EL (cell line): ENCODE measurements at regions not wholly inside any gene's neighbourhood (a gene's known extent, or its start where the extent isn't known, plus 50 kb on each side); places are given as distances from the start of the nearest gene placed in this dataset.

ENCODE experiments used
- DNase-seq: peaks from one replicate; pipeline ENCODE4 v3.0.0-alpha.2; 2016

DNA sequence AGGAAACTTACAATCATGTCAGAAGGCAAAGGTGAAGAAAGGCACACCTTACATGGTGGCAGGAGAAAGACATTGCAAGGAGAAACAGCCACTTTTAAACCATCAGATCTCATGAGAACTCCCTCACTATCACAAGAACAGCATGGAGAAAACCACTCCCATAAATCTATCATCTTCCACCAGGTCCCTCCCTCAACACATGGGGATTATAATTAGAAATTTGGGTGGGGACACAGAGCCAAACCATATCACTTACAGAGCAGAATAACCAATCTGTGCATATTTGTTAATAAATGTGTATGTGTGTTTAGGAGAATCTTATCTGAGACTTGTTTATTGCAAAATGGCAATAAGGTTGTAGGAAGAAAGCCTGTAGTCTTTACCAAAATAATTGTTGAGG is 205.2 kb upstream of the ANO3 start:
- no peak for DNase-seq

DNA sequence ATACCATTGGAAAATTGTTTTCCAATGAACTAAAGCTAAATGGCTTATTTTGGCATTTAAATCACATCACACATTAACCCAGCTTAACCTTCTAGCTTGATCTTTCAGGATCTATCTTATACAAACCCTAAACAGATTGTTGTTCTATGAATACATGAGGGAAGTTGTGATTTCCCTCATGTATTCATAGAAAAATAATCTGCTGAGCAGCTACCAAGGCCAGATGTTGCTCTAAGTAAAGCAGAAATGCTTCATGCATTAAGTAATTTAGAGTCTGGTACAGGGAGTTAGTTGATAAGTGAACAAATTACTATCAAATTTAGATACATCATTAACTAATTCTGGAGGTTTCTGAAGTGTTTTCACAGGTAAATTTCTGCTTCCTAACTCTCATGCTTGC is 204.6 kb upstream of the ANO3 start:
- DNase-seq = no peak

DNA sequence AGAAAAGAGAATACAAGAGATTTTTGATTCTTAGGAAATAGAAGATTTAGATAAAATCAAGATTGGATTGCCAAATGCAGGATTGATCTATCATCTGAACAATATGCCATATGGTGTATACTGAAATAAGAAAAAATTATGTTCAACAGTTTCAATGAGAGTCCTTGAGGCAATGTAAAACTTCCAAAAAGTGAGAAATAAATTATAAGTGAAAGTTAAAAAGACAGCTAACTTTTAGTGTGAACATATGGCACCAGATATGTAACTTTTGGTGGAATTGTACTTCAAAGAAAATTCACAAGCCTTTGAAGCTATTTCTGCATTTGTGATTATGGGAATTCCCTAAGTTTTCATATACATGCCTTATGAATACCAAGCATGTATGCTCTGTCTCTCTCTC is 200.5 kb upstream of the ANO3 start:
- DNase-seq = no peak

DNA sequence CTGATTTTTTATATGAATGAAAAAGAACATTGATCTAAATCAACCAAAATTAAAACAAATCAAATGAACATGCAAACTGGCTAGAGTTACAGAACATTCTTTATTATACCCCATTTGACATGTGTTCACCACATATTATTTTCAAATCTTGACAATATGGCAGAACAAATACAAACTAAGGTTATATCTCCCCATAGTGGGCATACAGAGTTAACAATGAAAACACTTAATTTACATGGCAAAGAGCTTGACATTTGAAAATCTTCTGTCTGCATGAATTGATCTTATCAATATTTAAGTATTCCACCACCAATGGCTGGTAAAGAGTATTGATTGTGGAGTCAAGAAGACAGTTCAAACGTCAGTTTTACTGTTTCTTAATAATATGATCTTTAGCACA is 197.9 kb upstream of the ANO3 start:
- no peak for DNase-seq

GRCh38 chr11:26134481-26135355 is 197.2 kb upstream of the ANO3 start:
- no peak for DNase-seq

DNA sequence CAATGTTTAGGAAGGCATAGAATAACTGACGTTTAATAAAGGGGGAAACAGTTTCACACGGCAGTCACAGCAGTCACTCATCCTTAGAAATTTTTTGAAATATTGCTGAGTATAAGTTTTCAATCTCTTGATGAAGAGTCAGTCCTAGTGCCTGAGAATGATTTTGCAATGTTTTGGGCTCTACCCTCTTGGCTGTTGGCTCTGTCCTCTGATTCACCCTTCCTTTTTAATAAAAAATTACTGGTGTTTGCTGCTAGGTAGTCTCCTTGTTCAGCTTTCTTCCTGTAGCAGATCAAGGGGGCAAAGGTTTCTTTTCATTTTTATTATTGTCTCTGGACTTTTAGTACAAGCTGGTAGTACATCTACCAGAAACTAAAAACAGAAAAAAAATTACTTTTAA is 194.3 kb upstream of the ANO3 start:
- DNase-seq = no peak

DNA sequence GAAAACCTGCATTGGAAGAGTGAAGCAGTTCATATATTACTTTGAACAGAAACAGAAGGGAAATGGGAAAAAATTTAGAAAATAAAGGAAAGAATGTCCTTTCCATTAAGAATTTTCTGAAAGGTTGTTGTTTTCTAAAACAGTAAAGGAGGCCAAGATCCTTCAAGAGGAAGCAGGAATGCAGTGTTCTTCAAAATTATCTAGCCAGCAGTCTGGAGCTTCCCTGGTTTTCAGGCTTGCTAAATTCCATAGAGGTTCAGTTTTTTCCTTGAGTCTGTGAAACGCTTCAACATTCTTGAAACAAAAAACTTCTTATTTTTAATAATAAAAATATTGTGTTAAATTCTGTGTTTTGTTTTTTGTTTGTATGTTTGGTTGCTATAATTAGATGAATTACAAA is 189.0 kb upstream of the ANO3 start:
- DNase-seq = no peak

DNA sequence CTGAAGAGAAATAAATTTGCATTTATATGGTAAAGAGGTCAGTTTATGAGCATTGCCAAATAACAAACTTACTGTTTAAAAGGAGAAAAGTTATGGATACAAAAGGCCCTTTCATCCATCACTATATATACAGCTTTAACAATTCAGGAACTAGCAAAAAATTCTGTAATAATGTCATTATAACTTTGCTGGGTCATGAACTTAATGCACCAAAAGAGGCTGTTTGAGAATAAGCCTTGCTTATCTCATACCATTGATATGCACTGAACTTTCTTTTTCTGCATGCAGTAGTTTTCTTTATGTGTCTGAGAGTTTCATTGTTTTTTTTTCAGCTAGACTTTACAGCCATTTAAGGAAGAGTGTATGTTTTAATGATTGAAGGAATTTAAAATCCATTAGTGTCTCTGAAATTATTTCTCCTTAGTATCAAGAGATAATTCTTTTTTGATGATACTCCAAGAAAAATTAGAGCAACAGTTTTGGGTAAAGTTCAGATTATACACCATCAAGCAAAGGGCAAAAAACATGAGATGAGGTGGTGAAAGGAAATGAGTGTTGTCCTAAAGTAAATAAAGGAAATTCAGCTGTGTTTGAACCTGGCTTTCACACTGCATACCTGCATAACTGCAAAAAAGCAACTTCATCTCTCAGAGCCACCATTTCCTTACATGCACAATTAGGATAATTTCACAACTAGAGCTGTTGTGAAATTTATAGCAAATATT is 188.2 kb upstream of the ANO3 start:
- DNase-seq = no peak

- DNase-seq = no peak
Measured at GRCh38 chr11:26144291-26144690, 187.6 kb upstream of the ANO3 start.

- DNase-seq = no peak
Measured at GRCh38 chr11:26144911-26145310, 187.0 kb upstream of the ANO3 start.

GRCh38 chr11:26149585-26149984 is 182.3 kb upstream of the ANO3 start:
- DNase-seq = no peak

GRCh38 chr11:26150031-26150430 is 181.9 kb upstream of the ANO3 start:
- DNase-seq = no peak

DNA sequence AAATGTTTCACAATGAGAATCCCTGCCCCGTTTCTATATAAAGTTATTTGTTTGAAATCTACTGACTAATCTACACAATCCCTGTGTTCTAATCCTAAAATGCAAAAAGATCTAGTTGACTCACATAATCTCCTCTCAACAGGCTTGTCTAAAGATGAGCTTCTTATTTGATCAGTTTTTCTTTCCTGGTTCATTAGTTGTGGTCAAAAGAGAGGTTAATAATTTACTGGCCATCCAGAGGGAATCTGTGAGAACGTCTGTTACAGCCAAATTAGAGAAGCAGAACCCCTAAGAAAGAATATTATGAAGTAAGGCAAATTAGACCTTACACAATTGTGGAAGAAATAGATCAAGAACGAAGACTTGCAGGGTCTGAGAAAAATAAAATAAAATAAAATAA is 173.7 kb upstream of the ANO3 start:
- no peak for DNase-seq

DNA sequence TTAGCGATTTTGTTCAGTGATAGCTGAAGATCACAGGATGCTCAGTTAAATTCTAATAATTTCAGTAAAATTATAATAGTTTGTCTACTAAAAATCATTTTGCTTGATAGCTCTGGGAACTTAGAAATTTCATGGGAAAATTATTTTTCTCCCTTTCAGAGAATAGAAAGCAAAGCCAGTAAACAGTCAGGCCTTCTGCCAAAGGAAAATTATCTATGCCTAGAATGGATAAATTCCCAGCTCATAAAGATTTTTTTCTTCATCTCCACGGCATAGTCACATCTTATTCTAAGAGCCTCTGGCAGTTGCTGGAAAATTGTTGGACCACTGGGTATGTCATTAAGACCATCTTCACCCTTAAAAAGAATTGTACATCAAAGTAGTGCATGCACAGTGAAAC is 169.6 kb upstream of the ANO3 start:
- DNase-seq = no peak

DNA sequence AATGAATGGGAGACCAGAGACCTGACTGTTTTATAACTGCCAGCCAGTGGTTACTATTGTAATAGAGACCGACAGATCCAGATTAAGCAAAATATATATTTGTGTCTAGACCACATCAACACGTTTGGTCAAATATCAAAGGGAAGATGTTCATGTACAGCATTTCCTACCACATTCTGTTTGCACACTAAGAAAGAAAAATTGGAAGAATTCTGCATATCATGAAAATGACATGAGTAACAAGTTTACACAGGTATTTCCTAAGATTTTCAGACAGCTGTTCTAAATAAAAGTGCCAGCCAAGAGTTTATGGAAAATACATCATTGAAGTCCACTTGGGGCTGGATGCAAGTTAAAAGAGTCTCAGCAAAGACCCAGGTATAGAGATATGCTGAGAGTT is 145.5 kb upstream of the ANO3 start:
- DNase-seq = no peak

DNA sequence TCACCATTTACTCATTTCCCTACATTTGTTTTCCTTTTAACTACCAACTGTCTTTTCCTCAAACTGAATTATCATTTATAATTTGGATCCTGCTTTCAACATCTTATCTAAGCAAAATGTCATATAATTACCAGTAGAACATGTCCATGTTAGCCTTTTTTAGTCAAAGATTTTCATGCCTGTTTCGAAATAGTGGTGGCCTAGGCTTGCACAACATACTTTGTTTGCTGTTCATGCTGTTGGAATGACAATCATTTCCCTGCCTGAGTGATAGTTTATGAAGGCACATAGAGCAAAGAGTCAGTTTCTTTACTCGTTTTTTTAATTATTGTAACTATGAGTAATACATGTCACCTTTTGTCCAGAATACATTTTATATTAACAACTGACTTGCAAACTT is 144.3 kb upstream of the ANO3 start:
- peak; percentile 66 for DNase-seq

DNA sequence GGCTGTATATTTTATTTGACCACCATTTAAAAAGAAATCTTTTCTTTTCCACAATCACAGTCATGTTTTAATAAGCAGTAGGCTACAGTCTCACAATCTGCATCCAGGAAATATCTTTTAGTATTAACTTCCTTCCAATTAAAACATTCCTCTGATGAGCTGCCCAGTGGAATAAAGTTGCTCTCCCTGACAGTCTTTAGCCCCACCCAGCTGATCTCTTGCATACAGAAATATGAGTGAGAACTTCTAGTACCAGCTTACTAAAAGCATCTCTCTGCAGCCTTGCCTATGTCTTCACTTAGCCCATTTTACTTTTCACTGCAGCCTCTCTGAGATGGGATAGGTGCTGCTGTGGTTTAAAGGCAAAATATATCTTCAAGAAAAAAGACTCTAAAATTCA is 143.4 kb upstream of the ANO3 start:
- DNase-seq = peak; percentile 7

DNA sequence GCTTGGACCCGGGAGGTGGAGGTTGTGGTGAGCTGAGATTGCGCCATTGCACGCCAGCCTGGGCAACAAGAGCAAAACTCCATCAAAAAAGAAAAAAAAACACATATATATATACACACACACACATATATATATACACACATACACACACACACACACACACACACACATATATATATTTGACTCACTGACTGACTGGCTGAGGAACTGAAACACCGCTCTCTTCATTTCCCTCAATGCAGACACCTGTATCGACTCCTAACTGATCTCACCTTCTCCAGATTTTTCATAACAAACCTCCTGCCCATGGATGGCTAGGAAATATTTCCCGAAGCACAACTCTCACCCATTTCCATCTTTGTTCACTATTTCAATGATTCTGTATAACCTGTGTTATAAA is 140.7 kb upstream of the ANO3 start:
- DNase-seq = no peak

GRCh38 chr11:26193694-26194365 is 138.1 kb upstream of the ANO3 start:
- no peak for DNase-seq

DNA sequence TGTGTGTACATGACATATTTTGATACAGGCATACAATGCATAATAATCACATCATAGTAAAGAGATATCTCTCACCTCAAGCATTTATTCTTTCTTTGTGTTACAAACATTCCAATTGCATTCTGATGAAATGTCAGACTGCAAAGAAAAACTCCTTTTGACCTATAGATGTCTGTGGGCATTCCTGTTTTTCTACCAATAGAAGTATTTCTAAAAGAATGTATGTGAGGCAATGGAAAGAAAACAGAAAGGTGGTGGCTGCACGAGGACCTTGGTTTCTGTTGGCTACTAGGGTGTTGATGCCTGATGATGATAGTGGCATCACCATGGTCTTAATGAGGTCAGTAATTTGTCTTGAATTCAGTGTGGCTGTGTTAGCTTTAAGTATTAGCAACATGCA is 137.0 kb upstream of the ANO3 start:
- no peak for DNase-seq

- DNase-seq = no peak
Measured at GRCh38 chr11:26198532-26199096, 133.3 kb upstream of the ANO3 start.

DNA sequence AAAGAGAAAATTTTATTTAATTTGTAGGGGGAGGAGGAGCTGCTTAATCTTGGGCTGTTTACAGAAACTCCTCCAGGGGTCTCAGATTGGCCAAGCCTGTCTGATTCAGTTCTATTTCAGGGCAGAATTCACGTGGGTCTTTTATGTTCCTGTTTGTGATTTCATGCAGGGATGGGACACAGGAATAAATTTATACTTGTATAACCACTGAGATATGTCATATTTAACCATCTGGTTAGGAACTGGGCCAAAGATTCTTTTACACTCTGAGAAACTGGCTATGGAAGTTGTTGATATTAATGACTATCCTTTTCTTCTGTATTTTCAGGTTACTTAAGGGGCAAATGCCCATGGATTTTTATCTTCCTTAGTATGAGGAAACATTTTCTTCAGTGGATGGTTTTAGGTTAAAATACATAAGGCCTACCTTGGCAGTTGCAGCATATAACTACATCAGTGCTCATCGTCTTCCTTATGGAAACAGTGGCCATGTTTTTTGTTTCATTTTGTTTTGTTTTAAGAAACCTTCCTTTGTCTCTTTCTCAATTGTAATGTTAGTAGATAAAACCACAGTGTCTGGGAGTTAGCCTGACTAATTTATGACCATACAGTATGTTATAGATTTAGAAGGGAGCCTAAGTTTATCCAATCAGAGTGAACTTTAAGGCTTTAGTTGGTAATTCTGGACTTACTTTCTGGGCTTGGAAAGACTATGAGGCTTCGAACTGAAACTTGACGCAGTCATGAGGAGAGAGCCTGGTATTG is 132.4 kb upstream of the ANO3 start:
- DNase-seq = peak; percentile 4

- DNase-seq = peak; percentile 28
Measured at GRCh38 chr11:26201411-26201810, 130.5 kb upstream of the ANO3 start.
